ENCODE measurements at regions not wholly inside any gene's neighbourhood (a gene's known extent, or its start where the extent isn't known, plus 50 kb on each side); places are given as distances from the start of the nearest gene placed in this dataset.

GRCh38 chr10:8873310-8873709 lies 818.8 kb downstream of the GATA3 start:
- no peak for TF ChIP-seq CTCF (IDR thresholded peaks at IDR 0.05 in 2 of 3, conservative IDR thresholded peaks at IDR 0.05 in 1 of 3; ENCODE audit: control insufficient read depth in 2 of 3, extremely low read depth in 1 of 3, insufficient read depth in 1 of 3, low read depth in 3 of 3, low read length in 3 of 3)
- no peak for TF ChIP-seq RAD21 (IDR thresholded peaks at IDR 0.05; ENCODE audit: insufficient read depth, low read depth, low read length)
